ENCODE measurements at regions not wholly inside any gene's neighbourhood (a gene's known extent, or its start where the extent isn't known, plus 50 kb on each side); places are given as distances from the start of the nearest gene placed in this dataset.
A peak's percentile ranks its signal among the peaks of the same experiment; 100 is the strongest.

- Histone ChIP-seq H3K4me3 (ENCODE audit: low read depth, low read length) (no peak overlapping the region), H3K27me3 (replicated peaks) (no peaks in the 10 kb centered on the region), H3K27ac (no peak overlapping the region), H3K36me3 (replicated peaks) (no peaks in the 10 kb centered on the region)
- in situ Hi-C loops (cut with HindIII; ENCODE audit: low pct_ligation_motif_present, low sequenced_read_pairs): no loop called here
- no peak for DNase-seq
- TF ChIP-seq CTCF (IDR thresholded peaks at IDR 0.05; ENCODE audit: low read depth, low read length, missing control alignments): no peak
Observed at GRCh38 chr7:25559581-25560367, 331.5 kb upstream of the NPVF start.

GRCh38 chr7:25562673-25563182, 334.4 kb upstream of the NPVF start:
- H3K4me3 ChIP-seq (ENCODE audit: low read depth, low read length): no peak overlapping the region
- H3K27ac ChIP-seq: no peak overlapping the region
- in situ Hi-C loops (cut with HindIII; ENCODE audit: low pct_ligation_motif_present, low sequenced_read_pairs): no loop called here
- no peaks in the 10 kb centered on the region for H3K27me3 ChIP-seq (replicated peaks)
- TF ChIP-seq CTCF (IDR thresholded peaks at IDR 0.05; ENCODE audit: low read depth, low read length, missing control alignments): no peak
- no peak for DNase-seq
- H3K36me3 ChIP-seq (replicated peaks): no peaks in the 10 kb centered on the region

GRCh38 chr7:25565002-25565401, 336.7 kb upstream of the NPVF start:
- in situ Hi-C loops (cut with HindIII; ENCODE audit: low pct_ligation_motif_present, low sequenced_read_pairs): no loop called here
- H3K27me3 ChIP-seq (replicated peaks): no peaks in the 10 kb centered on the region
- no peak for DNase-seq
- H3K27ac ChIP-seq: no peak overlapping the region
- no peak overlapping the region for H3K4me3 ChIP-seq (ENCODE audit: low read depth, low read length)
- H3K36me3 ChIP-seq (replicated peaks): no peaks in the 10 kb centered on the region
- TF ChIP-seq CTCF (IDR thresholded peaks at IDR 0.05; ENCODE audit: low read depth, low read length, missing control alignments): no peak

- no peak overlapping the region for H3K27ac ChIP-seq
- peak; percentile 100 for TF ChIP-seq CTCF (IDR thresholded peaks at IDR 0.05; ENCODE audit: low read depth, low read length, missing control alignments)
- no peak overlapping the region for H3K4me3 ChIP-seq (ENCODE audit: low read depth, low read length)
- no peaks in the 10 kb centered on the region for H3K27me3 ChIP-seq (replicated peaks)
- in situ Hi-C loops (cut with HindIII; ENCODE audit: low pct_ligation_motif_present, low sequenced_read_pairs): no loop called here
- DNase-seq: peak; percentile 72
- no peaks in the 10 kb centered on the region for H3K36me3 ChIP-seq (replicated peaks)
Observed at GRCh38 chr7:25565949-25566348, 337.7 kb upstream of the NPVF start.

GRCh38 chr7:25567430-25567829, 339.1 kb upstream of the NPVF start:
- TF ChIP-seq CTCF (IDR thresholded peaks at IDR 0.05; ENCODE audit: low read depth, low read length, missing control alignments): no peak
- no peak for DNase-seq
- in situ Hi-C loops (cut with HindIII; ENCODE audit: low pct_ligation_motif_present, low sequenced_read_pairs): no loop called here

More at GRCh38 chr7:25567430-25567829, 339.1 kb upstream of the NPVF start:
- Histone ChIP-seq H3K27me3 (replicated peaks) (no peaks in the 10 kb centered on the region), H3K27ac (no peak overlapping the region), H3K4me3 (ENCODE audit: low read depth, low read length) (no peak overlapping the region), H3K36me3 (replicated peaks) (no peaks in the 10 kb centered on the region)

Data from brain microvascular endothelial cell (primary cell).